ENCODE measurements at regions not wholly inside any gene's neighbourhood (a gene's known extent, or its start where the extent isn't known, plus 50 kb on each side); places are given as distances from the start of the nearest gene placed in this dataset.

GRCh38 chr2:234334756-234335155 lies 162.1 kb downstream of the ARL4C start:
- ChIA-PET CTCF (interaction anchor here (0.6 kb wide), 1 partner anchor 671 kb away, joined by 4 read pairs; no protein-coding TSS in a partner anchor), POLR2A (ENCODE audit: low non-redundant PET) (no interaction called here)
- no peak for DNase-seq (ENCODE audit: low spot score)
- BruUV-seq (replicated peaks) = no TSS peak
- Histone ChIP-seq H3K36me3 (ENCODE audit: insufficient read depth, low read length, poor library complexity, severe bottlenecking) (no peaks in the 10 kb centered on the region), H3K4me1 (ENCODE audit: insufficient read depth, low read length, poor library complexity, severe bottlenecking) (no peaks in the 10 kb centered on the region), H3K4me3 (ENCODE audit: low read depth, low read length, poor library complexity, severe bottlenecking) (no peak overlapping the region), H3K9me3 (ENCODE audit: low read depth, low read length, poor library complexity, severe bottlenecking) (no peaks in the 10 kb centered on the region), H3K27me3 (replicated peaks; ENCODE audit: insufficient read depth, low read depth, low read length, poor library complexity) (peaks cover 4% of the 10 kb centered on the region), H3K27ac (ENCODE audit: low read depth, low read length, poor library complexity, severe bottlenecking) (no peak overlapping the region)
- intact Hi-C loops (cut with micrococcal nuclease; ENCODE audit: unreplicated experiment) = no loop called here
- TF ChIP-seq EZH2 (IDR thresholded peaks at IDR 0.05; ENCODE audit: borderline replicate concordance, low read depth, low read length, poor library complexity, severe bottlenecking) = no peak
- no peak for TF ChIP-seq CTCF (conservative IDR thresholded peaks at IDR 0.05; ENCODE audit: low read depth, low read length)

GRCh38 chr2:234334151-234334550 lies 162.7 kb downstream of the ARL4C start:
- no peak overlapping the region for H3K27ac ChIP-seq (ENCODE audit: low read depth, low read length, poor library complexity, severe bottlenecking)
- intact Hi-C loops (cut with micrococcal nuclease; ENCODE audit: unreplicated experiment) = no loop called here
- TF ChIP-seq CTCF (conservative IDR thresholded peaks at IDR 0.05; ENCODE audit: low read depth, low read length) (no peak), EZH2 (IDR thresholded peaks at IDR 0.05; ENCODE audit: borderline replicate concordance, low read depth, low read length, poor library complexity, severe bottlenecking) (no peak)
- no TSS peak for BruUV-seq (replicated peaks)
- no peaks in the 10 kb centered on the region for H3K36me3 ChIP-seq (ENCODE audit: insufficient read depth, low read length, poor library complexity, severe bottlenecking)
- ChIA-PET POLR2A (ENCODE audit: low non-redundant PET) (no interaction called here), CTCF (no interaction called here)
- no peak for DNase-seq (ENCODE audit: low spot score)
- H3K4me1 ChIP-seq (ENCODE audit: insufficient read depth, low read length, poor library complexity, severe bottlenecking) = no peaks in the 10 kb centered on the region
- no peaks in the 10 kb centered on the region for H3K9me3 ChIP-seq (ENCODE audit: low read depth, low read length, poor library complexity, severe bottlenecking)
- no peak overlapping the region for H3K4me3 ChIP-seq (ENCODE audit: low read depth, low read length, poor library complexity, severe bottlenecking)
- H3K27me3 ChIP-seq (replicated peaks; ENCODE audit: insufficient read depth, low read depth, low read length, poor library complexity) = peaks cover 4% of the 10 kb centered on the region

GRCh38 chr2:234333168-234334130 lies 163.4 kb downstream of the ARL4C start:
- ChIA-PET POLR2A (ENCODE audit: low non-redundant PET) (no interaction called here), CTCF (no interaction called here)
- Histone ChIP-seq H3K9me3 (ENCODE audit: low read depth, low read length, poor library complexity, severe bottlenecking) (no peaks in the 10 kb centered on the region), H3K4me1 (ENCODE audit: insufficient read depth, low read length, poor library complexity, severe bottlenecking) (no peaks in the 10 kb centered on the region), H3K27me3 (replicated peaks; ENCODE audit: insufficient read depth, low read depth, low read length, poor library complexity) (peaks cover 4% of the 10 kb centered on the region), H3K36me3 (ENCODE audit: insufficient read depth, low read length, poor library complexity, severe bottlenecking) (no peaks in the 10 kb centered on the region), H3K4me3 (ENCODE audit: low read depth, low read length, poor library complexity, severe bottlenecking) (no peak overlapping the region), H3K27ac (ENCODE audit: low read depth, low read length, poor library complexity, severe bottlenecking) (no peak overlapping the region)
- BruUV-seq (replicated peaks) = no TSS peak
- DNase-seq (ENCODE audit: low spot score) = no peak
- intact Hi-C loops (cut with micrococcal nuclease; ENCODE audit: unreplicated experiment) = no loop called here
- TF ChIP-seq EZH2 (IDR thresholded peaks at IDR 0.05; ENCODE audit: borderline replicate concordance, low read depth, low read length, poor library complexity, severe bottlenecking) (no peak), CTCF (conservative IDR thresholded peaks at IDR 0.05; ENCODE audit: low read depth, low read length) (no peak)
